HG02588 (cell line): ENCODE measurements at regions not wholly inside any gene's neighbourhood (a gene's known extent, or its start where the extent isn't known, plus 50 kb on each side); places are given as distances from the start of the nearest gene placed in this dataset.
A peak's percentile ranks its signal among the peaks of the same experiment; 100 is the strongest.

Source experiments
- ATAC-seq: cut with Tn5 transposase; IDR thresholded peaks from one replicate; pipeline ENCODE4 v1.9.1; 2021; ENCODE audit warnings: mild to moderate bottlenecking, moderate library complexity; ENCODE audit not compliant: unreplicated experiment

DNA sequence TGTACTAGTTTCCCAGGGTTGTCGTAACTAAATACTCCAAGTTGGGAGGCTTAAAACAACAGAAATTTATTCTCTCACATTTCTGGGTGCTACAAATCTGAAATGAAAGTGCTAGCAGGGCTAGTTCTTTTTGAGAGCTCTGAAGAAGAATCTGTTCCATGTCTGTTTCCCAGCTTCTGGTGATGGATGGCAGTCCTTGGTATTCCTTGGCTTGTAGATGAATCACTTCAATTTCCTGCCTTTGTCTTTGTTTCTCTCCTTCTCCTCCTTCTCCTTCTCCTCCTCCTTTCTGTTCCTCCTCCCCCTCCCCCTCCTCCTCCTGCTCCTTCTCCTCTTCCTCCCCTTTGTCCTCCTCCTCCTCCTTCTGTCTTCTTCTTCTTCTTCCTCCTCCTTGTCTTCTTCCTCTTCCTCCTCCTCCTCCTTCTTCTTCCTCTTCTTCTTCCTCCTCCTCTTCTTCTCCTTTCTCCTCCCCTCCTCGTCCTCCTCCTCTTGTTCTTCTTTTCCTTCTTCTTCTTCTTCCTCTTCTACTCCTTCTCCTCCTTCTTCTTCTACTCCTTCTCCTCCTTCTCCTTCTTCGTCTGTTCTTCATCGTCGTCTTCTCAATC, 104.7 kb upstream of the ANKRD55 start:
- ATAC-seq: no peak

DNA sequence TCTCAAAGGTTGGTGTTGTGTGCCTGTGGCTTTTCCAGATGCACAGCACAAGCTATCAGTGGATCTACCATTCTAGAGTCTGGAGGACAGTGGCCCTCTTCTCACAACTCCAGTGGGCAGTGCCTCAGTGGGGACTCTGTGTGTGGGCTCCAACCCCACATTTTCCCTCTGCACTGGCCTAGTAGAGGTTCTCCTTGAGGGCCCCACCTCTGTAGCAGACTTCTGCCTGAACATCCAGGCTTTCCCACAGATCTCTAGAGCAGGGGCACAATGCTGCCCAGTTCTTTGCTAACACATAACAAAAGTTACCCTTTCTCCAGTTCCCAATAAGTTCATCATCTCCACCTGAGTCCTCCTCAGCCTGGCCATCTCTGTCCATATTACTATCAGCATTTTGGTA, 102.1 kb upstream of the ANKRD55 start:
- no peak for ATAC-seq

DNA sequence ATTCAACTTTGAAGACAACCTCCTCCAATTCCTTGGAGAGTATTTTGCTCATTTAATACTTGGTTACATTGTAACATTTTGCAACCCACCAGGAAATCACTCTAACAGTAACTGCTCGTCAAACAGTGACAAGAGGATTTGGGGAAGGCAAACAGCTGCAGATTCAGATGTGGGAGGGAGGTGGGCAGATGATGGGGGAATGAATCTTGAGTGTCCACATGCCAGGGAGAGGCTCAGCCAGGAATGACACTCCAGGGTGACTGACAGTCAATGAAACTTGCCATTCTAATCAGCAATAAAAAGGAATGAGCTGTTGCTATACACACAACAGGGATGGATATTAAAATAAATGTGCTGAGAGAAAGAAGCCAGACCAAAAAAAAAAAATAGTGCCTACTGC, 97.7 kb upstream of the ANKRD55 start:
- no peak for ATAC-seq

DNA sequence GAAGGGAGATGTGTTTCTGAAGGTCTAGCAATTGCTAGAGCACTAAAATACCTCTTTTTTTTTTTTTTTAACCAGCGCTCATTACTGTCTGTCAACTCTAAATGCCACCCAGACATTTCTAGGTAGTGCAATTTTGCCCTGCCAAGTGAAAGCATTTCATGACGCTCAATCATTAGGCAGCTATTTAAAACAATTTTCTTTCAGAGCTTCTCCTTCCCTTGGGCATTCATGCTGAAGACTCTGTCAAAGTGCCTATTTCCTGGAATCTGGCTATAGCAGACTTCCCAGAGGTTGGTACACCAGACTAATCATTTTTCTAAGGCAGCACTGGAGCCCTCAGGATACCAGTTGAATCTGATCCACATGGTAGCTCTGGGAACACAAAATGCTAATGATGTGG, 97.0 kb upstream of the ANKRD55 start:
- ATAC-seq: no peak

DNA sequence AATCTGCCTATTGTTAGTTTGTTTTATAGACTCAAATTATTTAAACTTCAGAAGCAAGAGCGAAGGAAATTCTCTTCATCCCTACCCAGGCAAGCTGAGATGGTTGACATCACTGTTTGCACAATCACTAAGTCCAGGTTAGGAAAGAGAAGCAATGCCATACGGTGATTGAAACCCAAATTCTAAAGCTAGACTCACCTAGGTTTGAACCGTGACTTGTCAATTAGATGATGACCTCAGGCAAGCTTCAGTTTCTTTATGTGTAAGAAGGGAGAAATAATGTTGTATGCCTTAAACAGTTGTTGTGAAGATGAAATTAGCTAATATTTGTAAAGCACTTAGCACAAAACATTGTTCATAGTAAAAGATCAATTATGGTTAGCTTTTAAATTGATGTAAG, 96.5 kb upstream of the ANKRD55 start:
- ATAC-seq: no peak

DNA sequence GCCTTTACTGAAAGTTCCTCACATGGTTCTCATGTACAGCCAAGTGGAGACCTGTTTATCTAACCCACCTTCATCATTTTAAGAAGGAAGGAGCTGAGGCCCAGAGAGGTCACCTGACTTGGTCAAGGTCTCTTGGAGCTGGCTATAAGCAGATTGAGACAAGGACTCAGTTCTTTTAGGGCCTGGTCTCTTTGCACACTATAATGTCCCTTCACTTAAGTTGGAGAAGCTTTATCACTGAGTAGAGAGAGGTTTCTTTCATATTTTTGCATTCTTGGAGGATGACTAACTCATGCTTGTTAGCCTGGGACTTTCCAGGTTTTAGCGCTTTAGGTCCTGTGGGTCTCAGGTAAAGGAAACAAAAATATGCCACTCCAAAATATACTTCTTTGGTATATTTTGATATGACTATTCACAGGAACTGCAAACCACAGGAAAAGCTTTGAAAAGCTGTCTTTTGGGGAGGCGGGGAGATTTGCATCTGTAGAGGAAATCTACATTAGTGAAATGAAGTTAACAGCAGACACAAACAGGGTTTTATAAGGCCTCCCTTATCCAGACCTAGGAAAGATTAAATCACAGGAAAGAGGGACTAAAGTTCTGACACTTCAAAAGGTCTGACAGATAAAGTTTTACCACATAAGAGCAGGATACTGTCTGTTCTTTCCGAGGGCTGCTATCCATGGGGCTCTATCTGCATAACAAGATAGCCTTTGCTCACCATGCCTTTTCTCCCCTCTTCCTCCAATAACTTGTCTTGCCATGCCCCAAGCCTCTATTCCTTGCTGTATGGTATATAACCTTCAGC, 95.8 kb upstream of the ANKRD55 start:
- peak; percentile 53 for ATAC-seq

DNA sequence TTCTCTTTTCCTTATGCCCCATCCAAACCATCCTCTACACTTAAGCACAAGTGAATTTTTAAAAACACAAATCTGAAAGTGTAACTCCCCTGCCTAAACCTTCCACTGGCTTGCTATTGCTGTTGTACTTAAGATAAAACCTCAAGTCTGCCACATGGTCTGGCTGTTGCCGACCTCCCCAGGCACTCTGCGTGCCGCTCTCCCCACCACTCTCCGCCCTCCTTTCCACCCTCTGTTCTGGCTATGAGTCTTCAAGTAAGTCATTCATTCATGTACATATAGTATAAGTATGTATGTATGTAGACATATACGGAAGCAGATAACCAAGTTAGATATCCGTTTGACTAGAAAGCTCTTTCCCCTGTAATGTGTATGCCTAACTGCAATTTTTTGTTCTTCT, 94.7 kb upstream of the ANKRD55 start:
- ATAC-seq: no peak

DNA sequence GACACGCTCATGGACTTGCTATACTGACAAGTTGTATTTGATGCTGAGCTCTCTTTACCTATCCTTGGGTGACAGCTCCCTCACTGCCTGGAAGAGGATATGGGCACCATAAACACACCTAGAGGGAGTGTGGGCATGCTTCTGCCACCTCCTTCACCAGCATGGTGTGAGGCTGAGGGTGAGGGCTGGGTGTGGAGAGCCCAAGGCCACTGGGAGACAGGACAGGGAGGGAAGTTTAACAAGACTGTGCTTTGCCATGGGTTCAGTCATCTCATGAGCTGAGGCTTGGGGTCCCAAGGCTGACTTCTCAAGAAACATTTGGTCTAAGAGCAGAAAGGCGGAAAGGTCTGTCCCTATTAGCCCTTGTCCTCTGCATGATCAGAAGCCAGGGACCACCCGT, 93.6 kb upstream of the ANKRD55 start:
- ATAC-seq: no peak

DNA sequence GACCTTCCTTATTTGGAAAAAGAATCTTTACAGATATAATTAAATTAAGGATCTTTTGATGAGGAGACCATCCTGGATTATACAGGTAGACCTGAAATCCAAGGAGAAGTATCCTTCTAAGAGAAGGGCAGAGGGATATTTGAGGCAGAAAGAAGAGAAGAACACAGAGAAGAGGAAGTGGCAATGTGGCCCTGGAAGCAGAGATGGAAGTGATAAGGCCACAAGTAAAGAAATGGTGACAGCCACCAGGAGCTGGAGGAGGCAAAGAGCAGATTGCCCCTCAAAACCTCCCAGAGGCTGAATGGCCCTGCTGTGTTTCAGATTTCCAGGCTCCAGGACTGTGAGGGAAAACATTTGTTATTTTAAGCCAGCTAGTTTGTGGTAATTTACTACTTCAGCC, 93.0 kb upstream of the ANKRD55 start:
- ATAC-seq: no peak

DNA sequence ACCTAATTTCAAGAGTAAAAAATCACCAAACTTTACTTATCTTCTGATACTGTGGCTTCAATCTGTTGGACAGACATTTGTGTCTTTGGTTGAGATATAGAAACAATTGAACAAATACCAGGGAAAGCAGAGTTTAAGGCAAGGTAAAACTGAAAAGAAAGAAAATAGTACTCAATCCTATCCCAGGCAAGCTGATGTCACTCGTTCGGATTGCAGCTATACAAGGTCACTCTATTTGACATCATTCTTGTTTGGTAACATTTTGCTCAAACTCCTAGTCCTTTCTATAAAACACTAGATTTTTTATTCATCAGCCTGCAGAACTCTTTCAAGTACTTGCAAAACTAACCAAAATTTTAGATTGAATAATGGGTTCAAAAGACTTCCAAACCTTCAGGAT, 91.9 kb upstream of the ANKRD55 start:
- no peak for ATAC-seq

DNA sequence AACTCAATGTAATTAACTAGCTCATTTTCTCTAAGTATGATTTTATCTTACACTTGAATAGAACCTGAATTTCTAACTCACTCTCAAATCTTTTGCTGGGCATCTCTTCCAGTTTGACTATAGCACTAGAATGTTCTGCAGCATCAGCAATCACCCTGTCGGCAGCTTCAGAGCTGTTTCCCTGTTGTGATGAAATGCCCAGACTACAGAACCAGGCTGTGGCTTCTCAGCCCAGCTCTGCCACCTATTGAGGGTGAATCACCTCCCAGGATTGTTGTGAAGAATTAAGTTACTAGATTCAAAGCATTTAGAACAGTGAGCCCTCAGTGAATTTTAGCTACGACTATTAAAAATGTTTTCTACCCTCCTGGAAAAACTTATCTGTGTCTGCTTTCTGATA, 90.4 kb upstream of the ANKRD55 start:
- ATAC-seq: no peak

DNA sequence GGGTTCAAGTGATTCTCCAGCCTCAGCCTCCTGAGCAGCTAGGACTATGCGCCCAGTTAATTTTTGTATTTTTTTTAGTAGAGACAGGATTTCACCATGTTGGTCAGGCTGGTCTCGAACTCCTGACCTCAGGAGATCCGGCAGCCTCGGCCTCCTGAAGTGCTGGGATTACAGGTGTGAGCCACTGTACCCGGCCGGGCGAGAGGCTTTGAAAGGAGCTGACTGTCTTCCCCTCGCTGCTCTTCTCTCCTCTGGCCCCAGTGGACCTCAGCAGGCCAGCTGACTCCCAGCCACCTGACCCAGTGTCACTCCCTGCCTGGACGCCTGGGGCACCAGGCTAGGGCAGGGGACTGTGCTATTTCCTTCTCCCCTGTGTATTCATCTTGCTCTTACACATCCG, 89.5 kb upstream of the ANKRD55 start:
- ATAC-seq: no peak

DNA sequence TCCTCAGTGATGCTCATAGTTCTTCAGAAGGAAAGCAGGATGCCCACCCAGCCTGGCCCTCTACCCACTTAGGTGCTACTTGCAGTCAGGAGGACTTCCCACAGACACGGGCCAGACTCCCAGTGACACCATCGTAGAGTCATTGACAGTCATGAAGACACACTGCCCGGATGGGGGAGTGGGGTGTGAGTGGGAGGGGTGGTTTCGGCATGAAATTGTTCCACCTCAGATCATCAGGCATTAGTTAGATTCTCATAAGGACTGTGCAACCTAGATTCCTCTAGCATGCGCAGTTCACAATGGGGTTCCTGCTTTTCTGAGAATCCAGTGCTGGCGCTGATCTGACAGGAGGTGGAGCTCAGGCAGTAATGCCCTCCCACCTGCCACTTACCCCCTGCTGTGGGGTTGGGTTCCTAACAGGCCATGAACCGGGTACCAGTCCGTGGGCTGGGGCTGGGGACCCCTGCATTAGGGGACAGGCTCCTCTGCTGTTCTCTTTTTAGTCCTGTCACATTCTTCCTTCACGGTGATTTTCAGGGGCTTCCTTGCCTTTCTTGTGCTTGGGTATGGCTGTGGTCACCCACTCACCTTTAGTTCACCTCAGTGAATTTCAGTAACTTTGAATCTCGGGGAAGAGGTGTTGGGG, 88.2 kb upstream of the ANKRD55 start:
- ATAC-seq: no peak

DNA sequence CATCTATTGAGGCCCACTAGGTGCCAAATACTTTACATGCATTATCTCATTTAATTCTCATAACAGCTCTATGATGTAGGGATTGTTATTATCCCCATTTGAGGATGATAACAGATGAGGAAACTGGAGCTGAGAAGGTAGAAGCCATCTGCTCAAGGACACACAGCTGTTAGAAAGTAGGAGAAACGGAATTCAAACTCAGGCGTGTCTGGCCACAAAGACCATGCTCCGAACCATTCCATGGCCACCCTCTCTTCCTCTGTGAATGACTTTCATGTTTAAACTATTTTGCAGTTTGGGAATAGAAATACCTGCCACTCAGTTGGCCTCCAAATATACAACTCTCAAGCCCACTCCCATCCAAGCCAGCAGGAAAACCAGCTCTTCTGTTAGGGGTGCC, 87.6 kb upstream of the ANKRD55 start:
- ATAC-seq: no peak

DNA sequence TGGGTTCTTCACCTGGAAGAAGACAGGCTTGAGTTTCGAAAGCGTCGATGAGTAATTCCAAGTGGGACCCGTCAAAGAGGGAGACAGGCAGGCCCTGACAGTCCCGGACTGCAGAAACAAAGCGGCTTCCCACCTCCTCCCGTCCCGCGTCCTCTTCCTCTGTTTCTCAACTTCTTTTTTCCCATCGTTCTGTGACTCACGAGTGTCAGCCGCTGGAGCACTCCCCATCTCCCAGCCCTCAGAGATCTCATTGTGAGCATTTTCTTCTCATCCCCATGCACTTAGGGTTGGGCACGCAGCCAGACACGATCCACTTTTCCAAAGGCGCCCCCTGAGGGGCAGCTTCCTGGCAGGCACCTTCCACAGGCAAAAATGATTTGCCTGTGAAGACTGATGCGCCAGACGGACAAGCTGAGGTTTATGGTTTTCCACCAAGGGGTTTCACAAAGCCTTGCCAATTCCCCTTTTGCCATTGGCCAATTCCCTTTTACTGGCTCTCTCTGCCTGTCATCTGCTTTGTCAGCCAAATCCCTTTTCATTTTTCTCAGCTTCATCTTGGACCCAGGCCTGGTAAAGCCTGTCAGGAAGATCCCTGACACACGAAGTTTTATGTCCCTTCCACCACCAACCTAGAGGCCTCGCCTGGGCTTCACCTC, 86.5 kb upstream of the ANKRD55 start:
- no peak for ATAC-seq

DNA sequence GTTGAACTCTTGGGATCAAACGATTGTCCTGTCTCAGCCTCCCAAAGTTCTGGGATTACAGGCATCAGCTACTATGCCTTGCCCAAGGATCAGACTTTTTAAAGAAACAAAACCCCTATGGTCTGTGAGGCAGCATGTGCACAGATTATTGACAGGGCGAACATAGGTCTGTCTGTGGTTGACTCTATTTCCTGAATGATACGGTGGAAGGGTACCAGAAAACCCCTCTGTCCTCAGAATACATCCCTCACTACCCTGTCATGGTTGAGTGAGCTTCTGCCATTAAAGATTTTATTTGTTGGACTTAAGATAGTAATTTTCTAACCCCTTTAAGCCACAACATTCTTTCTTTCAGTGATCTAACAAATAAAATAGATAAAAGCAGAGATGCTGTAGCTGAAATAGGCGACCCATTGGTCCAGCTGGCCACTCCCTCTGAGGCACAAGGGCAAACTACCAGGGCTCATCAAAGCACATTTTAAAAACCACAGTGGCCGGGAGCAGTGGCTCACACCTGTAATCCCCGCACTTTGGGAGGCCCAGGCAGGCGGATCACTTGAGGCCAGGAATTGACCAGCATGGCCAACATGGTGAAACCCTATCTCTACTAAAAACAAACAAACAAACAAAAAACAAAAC, 84.9 kb upstream of the ANKRD55 start:
- peak; percentile 52 for ATAC-seq

DNA sequence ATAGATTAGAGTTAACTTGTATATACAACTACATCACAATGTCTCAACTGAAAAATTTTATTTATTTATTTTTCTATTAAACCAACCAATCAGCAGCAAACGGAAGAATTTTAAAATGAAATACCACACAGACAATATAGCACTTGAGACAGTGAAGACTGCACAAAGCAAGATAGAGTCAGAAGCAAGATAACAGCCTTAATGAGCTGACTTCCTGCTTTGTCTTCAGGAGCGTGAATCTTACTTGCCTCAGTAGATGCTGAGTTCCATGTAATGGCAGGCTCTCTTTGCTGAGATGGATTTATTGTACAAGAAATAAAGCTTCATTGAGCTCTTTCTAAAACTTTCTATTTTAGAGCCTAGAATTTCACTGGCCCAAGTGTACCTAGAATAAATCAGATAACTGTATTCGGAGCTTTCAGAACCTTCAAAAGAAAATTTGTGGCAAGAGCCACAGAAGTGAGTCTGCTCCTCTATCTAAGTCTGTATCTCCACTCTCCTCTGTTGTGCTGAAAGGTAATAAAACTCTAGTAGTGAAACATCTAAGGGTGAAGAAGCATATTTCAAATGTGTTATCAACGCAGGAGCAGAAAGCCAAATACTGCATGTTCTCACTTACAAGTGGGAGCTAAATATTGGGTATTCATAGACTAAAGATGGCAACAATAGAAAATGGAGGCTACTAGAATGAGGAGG, 83.3 kb upstream of the ANKRD55 start:
- no peak for ATAC-seq

DNA sequence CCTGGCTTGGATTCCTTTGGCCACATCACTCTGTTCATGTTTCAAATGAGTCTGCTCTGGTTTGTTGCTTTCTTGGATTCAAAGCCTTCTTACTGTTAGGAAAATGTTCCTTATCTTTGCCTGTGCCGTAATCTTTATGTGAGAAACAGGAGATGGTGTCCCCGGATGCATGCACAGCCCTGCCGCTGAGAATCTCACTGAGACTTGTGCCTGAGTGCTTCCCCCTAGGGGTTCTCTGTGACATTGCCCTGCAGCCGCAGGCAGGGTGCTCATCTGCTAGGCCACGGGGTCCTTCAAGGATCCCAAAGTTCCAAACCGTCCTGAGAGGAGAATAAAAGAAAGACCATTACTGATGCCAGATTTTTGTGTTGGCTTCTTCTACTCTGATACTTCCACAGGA, 81.4 kb upstream of the ANKRD55 start:
- ATAC-seq: no peak

DNA sequence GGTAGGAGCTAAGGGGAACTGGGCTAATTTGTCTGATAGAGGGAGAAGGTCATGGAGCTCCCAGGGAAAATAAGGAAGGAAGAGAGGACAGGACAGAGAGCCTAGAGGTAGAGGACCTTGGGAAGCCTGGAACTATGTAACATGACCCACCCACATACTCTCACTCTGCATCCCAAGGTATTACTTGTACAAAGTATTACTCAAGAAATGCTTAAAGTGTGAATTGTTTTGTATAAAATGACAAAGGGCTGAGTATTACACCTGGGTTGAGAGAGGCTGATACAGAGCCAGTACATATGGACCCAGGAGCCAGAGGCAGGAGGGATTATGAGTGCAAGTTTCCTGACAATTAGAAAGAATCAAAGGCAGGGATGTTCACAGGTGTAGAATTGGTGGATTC, 80.5 kb upstream of the ANKRD55 start:
- no peak for ATAC-seq

DNA sequence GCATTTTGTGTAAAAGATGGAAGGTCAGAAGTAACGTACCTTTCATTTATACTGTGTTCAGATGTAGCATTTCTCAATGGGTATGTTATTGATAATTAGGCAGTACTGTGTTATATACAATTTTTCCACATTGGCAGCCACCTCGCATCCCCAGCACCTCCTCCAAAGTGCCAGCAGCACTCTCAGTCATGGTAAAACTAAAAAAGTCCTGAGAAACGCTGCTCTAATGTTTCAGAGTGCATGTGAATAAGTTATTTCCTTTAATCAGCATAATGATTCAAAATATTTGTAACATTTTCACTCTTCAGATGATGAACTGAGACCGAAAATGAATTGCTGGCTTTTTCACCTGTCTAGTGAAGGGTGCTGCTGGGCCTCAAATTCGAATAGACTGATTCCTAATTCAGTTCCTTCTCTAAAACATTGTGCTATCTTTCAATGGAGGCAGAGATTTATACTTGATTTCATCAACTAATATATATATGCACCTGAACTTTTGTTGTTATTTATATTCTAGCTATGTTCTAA, 79.9 kb upstream of the ANKRD55 start:
- no peak for ATAC-seq
